Stimulated activated CD8-positive, alpha-beta memory T cell treated with anti-CD3 and anti-CD28 coated beads, Interleukin-15, amount 100 ng/mL, for 1 hour (primary cell): ENCODE measurements at regions not wholly inside any gene's neighbourhood (a gene's known extent, or its start where the extent isn't known, plus 50 kb on each side); places are given as distances from the start of the nearest gene placed in this dataset.
"Not testable (repeated sequence)": the region's sequence is repeated elsewhere in the genome, so short reads cannot be mapped to it uniquely, and the experiment has no call there.

Experiments
- DNase-seq: peaks from one replicate; pipeline ENCODE4 v3.0.0-alpha.2; 2020; ENCODE audit warnings: low read depth

DNA sequence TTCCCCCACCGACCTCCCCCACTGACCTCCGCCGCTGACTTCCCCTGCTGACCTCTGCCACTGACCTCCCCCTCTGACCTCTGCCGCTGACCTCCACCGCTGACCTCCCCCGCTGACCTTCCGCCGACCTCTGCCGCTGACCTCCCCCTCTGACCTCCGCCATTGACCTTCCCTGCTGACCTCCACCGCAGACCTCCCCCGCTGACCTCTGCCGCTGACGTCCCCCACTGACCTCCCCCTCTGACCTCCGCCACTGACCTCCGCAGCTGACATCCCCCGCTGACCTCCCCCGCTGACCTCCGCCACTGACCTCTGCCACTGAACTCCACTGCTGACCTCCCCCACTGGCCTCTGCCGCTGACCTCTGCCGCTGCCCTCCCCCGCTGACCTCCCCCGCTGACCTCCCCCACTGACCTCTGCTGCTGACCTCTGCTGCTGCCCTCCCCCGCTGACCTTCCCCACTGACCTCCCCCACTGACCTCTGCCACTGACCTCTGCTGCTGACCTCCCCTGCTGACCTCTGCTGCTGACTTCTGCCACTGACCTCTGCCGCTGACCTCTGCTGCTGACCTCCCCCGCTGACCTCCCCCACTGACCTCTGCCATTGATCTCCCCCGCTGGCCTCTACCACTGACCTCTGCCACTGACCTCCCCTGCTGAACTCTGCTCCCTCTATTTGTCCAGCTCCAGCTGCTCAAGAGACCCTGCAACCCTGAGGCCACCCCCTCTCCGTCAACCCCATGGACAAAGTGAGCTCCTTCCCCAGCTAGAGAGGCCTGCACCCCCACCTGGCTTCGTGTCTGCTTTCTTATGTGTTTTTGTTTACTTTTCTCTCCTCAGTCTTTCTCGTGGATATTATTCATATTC is 91.4 kb upstream of the AFDN start:
- DNase-seq, result no peak

DNA sequence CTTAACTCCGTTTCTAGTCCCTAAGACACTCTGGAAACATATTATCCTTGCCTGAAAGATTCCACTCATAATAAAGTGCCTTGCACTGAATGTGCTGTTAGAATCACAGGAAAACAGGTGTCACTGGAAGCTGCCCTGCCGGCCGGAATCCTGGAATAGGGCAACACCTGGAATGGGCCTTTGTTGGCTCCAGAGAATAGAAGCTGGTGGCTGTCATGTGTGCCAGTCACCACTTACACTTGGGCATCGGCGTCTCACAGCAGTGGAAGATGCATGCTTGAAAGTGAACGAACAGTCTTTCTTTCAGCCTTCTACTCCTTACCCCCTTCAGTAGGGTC is 90.8 kb upstream of the AFDN start:
- DNase-seq, result no peak

DNA sequence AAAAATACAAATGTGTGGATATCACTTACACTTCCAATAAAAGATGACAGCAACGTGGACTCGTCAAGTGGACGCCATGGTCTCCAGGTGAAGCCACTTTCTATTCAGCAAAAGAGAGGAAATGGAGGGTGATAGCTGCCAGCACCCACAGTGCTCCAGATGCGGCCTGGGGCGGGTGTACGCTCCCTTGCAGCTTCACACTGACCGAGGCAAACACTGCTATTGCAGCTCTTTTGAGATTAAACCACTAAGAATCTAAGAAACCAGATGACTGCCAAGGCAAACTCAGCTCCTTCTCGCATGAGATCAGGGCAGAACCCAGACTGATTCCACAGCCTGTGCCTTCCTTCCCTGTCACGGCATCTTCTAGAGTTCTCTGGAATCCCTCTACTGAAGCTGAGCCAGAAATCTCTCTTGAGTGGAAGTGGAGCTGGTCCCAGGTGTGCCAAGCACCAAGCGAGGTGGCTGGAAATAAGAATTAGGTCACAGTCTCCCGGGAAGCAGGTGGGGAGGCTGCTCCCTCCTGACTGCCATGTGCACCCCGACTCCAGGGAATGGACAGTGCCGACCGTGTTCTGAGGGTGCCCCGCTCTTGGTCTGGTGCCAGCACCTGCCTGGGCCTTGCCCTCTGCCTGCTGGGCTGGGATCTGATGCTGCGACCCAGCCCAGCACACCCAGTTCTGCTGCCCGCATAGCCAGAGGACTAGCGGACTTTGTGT is 90.1 kb upstream of the AFDN start:
- no peak for DNase-seq

DNA sequence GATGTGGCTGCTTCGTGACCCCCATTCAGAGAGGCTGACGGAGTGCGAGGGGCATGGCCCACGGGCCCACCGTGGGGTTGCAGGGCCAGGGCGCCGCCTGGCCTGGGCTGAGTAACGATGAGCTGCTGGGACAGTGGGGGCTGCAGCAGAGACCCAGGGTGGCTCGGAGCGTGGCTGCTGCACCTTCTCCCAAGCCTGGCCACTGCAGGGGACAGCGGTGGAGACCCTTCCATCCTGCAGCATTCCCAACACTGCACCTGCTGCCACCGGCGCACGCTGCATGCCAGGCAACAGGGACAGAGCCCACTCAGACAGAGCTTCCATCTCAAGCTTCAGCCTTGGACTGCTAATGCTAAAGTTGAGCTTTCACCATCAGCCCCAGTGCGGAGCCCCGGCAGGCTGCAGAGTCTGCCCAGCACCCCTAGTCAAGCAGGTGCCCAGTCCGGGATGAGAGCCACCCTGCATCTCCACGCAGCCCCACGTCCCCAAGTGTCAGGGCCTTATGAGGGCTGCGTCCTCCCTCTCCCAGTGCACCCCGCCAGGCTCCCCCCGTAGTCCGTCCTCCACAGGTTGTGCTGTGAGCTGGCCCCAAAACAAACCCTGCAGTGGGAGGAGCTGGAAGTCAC is 89.4 kb upstream of the AFDN start:
- no peak for DNase-seq

DNA sequence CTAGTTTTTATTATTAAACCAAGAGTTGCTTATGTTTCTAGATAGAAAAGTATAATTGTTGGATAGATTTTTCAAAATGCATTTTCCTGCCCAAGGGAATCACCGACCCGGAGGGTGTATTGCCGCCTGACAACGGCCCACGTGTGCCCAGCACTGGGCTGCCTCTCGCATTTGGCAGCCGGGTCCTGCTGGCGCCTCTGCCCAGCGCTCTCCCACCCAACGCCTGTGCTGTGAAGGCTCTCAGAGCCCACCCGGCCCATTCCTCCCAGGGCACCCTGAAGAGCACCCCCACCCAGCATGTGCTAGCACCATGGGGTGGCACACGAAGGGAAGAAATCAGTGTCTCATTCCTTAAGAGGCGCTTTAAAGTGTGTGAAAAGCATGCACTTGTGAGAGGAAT is 88.3 kb upstream of the AFDN start:
- DNase-seq, result no peak

DNA sequence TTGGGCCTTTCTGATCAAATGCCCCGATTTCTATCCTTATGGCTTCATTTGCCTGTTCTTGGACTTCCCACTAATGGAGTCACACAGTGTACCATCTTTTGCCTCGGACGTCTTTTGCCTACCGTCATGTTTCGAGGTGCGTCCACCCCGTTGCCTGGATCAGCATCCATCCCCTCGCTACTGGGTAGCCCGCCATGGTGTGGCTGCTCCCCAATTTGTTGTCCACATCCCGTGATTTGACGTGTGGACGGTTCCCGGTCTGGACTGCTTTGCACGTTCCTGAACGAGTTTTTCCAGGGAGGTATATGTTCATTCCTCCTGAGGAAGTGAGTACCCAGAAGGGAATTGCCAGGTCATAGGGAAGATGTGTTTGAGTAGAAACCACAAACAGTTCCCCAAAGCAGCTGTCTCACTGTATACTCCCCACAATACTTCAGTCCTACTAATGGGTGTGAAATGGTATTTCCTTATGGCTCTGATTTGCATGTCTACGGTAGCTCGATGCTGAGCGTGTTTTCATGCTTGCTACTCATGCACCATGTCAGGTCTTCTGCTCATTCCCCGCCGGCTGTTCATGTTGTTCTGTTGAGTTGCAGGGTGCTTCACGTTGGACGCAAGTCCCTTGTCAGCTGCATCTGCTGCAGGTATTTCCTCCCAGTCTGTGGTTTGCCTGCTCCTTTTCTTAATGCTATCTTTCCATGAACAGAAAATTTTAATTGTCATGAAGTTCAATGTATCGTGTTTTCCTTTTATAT is 86.8 kb upstream of the AFDN start:
- DNase-seq, result no peak

DNA sequence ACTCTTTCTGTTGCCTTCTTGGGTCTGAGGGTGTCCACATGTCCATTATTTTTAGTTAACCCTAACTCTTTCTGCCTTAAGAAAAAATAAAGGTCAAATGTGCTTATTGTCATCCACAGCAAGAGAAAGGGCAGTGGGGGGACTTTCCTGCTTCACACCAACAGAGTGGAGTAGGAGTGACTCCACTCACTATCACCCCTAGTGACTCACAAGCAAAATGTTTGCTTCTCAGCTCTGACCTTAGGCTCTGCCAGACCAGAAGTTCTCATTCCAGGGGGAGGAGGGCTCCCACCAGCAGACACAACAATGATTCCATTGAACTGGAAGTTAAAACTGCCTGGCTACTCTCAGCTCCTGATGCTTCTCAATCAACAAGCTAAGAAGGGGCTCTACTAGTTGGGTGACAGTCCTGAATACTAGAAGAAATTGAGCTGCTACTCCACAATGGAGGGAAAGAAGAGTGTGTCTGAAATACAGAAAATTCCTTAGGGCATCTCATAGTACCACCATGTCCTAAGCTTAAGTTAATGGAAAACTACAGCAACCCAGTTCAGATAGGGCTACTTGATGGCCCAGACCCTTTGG is 83.9 kb upstream of the AFDN start:
- DNase-seq, result no peak

DNA sequence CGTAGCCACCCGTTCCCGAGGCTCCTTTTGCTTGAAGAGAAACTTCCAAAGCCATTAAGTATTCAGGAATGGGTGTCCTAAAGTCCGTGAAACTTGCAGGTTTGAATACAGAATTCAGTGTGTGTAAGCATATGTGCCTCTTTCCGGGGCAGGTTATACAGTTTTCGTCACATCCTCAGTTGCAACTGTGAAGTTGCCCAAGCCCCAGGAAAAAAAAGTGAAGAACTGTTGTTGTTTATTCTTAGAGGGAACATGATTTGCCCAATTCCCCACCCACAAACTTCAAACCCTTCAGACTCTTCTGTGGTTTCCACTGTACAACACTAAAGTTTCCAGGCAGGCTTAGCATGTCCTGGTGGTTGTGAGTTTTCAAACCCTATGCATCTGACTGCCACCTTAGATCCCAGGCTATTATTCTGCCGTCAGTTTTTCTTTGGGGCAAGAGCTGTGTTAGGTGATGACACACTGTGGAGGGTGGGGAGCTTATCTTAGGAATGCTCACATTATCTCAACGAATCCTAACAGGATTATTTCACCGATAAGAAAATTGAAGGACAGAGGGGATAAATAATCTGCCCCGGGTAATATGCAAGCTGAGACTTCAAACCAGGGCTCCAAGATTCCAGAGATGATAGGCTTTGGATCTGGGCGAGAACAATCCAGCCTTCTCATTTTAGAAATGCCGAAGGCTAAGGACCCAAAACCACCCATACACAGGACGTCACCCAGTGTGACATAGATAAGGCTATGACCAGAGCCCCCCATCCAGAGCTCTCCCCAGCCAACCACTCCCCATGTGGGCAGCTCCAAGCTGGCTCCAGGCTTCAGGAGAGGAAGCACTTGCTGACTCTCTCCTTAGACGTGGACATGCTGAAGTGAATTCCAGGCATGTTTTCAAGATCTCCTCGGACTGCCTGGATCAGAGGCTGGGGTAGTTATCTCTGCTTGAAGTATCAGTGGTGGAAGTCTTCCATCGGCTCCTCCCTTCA is 81.7 kb upstream of the AFDN start:
- no peak for DNase-seq

DNA sequence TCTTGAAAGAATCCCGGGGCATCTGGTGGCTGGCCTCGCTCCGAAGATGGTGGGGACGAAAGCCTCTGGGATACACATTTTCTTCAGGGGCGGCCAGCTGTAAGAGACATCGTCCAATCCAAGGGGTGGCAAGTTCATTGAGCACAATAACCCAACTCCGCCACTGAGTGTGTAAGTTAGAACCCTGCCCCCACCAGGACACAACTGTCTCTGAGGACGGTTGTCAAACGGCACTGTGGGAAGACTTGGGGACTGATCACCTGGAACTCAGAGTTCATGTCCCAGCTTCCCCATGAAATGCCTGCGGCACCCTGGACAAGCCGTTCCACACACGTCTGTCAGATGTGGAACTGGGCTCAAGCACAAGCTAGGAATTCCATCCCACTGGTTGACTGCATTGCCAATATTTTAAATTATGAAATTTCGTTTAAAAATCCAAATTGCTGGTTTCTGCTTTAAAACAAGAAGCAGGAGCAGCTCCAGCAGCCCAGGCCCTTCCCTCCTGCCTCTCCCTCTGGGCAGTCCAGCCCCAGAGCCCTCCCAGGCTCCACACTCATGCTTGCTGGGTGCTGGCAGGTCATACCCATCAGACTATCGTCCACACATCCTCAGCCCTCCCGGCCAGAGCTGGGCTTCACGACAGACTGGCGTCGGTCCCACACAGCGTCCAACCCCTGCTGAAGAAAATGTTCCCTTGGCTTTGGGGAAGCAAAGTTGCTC is 80.9 kb upstream of the AFDN start:
- no peak for DNase-seq

DNA sequence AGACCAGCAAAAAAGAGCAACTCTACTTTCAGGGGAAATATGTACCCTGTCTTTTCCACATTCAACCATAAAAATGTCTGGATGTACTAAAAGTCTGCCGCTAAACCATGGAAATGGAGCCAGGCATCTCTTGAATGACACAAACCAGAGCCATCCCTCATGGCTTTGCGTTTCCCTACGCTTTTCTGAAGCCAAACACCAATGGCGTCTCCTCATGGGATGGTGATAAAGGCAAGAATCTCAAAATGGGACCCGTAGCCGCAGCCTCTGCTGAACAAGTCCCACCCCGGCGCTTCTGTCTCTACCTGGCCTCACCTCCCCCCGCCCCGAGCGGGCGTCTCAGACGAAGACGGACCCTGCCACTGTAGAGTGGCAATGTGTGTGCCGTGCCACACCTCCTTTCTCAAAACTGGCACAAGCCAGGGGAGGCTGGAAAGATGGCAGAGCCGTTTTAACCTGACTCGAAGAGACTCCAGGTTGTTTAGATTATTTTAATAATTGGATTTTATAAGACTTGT is 80.3 kb upstream of the AFDN start:
- no peak for DNase-seq

DNA sequence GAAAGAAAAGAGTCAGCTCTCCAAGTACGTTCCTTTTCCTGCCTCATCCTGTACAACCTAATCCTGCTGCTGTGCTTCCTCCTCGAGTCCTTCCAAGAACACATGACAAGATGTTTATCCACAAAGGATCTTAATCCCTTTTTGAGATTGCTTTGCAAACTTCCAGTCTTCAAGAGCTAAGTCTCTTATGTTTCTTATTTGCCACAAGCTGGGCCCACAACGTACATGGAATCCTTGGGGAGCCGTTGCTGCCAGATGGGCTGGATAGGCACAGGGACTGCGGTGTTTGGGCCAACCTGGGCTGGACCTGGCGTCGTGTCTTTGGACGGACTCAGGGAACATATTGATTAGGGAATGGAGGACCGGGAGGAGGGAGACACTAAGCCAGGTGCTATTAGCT is 79.7 kb upstream of the AFDN start:
- DNase-seq, result no peak

DNA sequence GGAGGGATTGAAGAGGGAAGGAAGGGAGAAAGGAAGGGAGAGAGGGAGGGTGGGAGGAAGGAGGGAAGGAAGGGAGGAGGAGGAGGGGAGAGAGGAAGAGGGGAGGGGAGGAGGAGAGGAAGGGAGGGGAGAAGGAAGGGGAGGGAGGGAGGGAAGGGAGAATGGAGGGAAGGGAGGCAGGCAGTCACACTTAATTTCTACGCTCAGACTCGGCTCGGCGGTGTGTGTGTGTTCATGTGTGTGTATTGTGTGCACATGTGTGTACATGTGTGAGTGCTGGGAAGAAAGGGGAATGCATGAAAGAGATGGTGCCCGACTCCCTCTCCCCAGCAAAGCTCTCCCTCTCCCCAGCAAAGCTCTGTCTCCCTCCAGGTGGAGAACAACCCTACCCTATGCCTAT is 79.1 kb upstream of the AFDN start:
- no peak for DNase-seq

DNA sequence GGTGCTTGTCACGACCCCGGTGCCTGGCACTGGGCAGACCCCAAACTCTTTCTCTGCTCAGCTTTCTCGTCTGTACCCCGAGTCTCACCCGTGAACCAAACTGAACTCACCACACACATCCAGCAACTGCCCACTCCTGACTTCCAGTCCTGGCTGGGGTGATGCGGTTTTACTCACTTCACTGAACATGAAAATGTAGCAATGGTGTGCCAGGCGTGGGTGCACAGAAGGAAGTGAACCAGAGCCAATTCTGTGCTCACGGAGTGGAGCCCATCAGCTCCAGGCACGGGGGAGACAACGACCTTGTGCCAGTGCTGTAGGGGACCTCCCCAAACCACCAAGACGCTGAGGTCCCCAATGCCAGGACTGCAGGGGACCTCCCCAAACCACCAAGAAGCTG is 78.7 kb upstream of the AFDN start:
- no peak for DNase-seq

DNA sequence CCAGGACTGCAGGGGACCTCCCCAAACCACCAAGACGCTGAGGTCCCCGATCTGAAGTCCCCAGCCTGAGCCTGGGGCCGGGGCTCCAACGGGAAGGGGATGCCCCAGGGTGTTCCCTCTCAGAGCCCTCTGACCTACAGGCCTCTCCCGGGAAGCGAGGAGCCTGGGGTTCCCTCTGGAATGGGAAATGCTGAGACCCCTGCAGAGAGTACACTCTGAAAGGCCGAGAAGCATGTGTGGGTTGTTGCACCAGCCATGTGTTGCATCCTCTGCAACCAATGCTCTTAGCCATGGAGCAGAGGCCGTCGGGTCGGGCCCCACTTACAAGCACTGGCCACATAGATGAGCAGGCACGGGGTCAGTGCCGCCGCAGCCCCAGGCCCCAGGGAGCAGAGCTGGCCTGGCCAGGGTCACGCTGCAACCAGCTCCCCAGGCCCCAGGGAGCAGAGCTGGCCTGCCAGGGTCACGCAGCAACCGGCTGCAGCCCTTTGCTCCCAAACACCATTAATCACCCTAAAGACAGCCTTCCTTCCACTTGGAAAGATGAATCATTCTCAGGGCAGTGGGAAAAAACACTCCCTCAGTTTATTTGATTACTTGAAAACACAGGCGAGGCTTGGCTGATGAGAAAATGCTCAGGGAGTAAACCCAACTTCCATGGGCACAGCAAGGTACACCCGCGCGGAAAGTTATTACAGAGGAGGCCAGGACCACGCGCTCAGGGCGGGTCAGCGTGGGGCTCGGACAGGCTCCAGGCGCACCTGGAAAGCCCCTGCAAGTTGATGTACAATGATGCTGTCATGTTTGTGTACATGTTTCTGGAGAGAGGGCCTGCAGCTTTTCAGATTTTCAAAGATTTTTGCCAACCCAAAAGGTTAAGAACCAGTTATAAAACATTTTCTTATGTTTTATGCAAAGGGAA is 78.0 kb upstream of the AFDN start:
- no peak for DNase-seq

DNA sequence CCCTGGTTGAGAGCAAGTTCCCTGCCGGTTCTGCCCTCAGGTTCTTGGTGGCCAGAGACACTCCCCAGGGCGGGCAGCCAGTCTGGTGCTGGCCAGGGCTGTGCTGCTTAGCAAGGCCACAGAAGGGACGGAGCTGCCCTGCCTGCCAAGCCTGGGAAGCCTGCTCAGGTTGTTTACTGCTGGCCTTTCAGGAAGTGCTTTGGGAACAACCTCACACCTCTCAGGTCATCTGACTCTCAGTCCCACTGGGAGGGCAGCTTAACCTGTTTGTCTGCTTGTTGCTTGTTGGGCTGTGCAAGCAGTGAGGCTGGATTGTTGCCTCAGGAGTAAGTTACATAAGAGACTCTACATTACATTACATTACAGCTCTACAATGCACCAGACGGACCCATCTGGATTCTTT is 75.8 kb upstream of the AFDN start:
- DNase-seq, result no peak

DNA sequence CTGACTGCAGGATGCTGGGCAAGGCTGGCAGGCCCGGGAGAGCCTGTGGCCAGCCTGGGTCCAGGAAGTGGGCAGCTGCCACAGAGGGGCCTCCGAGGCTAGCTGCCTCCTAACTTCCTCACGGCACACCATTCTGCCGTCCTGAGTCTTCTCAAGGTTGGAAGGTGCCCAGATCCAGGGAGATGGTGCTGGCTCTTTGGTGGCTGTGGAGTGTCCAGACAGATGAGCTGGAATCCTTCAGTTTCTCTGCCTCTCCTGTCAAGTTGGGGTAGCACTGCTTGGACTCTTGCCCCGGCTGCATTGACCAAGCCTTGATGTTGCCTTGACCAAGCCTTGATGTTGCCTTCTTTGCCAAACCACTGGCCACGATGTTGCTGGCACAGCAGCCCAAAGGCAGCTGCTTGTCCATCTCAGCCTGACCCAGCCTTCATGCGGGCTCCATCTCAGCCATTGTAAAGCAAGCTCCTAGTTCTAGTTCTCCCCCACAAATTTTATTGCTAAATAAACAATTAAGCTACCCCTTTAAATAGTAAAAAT is 75.1 kb upstream of the AFDN start:
- no peak for DNase-seq

DNA sequence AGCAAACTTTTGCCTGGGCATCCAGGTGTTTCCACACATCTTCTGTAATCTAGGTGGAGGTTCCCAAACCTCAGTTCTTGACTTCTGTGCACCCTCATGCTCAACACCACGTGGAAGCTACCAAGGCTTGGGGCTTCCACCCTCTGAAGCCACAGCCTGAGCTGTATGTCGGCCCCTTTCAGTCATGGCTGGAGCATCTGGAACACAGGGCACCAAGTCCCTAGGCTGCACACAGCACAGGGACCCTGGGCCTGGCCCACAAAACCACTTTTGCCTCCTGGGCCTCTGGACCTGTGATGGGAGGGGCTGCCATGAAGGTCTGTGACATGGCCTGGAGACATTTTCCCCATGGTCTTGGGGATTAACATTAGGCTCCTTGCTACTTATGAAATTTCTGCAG is 73.4 kb upstream of the AFDN start:
- not testable (repeated sequence) for DNase-seq

DNA sequence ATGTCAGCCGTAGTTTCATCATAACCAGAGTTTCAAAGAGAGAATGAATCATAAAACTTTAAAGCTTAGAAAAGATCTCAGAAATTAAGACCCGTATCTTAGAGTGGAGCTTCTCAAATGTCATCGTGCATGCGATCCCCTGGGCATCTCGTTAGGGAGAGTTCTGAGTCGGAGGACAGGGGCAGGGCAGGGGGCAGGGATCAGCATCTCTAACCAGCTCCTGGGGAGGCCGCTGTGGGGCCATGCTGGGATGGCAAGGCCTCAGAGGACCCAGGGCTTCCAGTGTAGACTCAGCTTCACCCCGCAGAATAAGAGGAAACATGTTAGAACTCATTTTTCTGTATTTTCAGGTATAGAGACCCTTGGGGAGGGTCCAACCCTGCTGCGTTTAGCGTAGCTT is 72.0 kb upstream of the AFDN start:
- DNase-seq, result no peak

DNA sequence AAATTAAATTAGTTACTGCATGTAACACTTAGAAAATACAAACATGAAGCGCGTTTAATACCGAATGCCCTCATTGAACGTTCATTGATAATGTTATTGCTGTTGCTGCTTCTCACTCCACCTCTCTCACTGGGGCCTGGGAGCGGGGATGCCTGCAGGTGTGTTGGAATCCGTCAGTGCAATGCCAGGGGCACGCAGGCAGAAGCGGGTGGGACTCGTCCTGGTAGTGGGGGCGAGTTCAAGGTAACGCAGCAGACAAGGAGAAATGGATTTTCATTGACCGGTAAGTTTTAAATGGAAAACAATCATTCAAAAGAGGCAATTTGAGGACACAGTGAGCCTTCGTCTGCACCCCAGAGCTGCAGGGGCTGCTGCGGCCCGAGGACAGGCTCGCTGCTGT is 71.2 kb upstream of the AFDN start:
- no peak for DNase-seq
